GM19397 (cell line): ENCODE measurements at regions not wholly inside any gene's neighbourhood (a gene's known extent, or its start where the extent isn't known, plus 50 kb on each side); places are given as distances from the start of the nearest gene placed in this dataset.
"Not testable (repeated sequence)": the region's sequence is repeated elsewhere in the genome, so short reads cannot be mapped to it uniquely, and the experiment has no call there.

Experiments used
- ATAC-seq: cut with Tn5 transposase; IDR thresholded peaks from one replicate; pipeline ENCODE4 v1.9.1; 2021; ENCODE audit warnings: mild to moderate bottlenecking, moderate library complexity; ENCODE audit not compliant: unreplicated experiment

GRCh38 chr1:4207842-4208692 is 308.0 kb upstream of the C1orf174 start:
- no peak for ATAC-seq

DNA sequence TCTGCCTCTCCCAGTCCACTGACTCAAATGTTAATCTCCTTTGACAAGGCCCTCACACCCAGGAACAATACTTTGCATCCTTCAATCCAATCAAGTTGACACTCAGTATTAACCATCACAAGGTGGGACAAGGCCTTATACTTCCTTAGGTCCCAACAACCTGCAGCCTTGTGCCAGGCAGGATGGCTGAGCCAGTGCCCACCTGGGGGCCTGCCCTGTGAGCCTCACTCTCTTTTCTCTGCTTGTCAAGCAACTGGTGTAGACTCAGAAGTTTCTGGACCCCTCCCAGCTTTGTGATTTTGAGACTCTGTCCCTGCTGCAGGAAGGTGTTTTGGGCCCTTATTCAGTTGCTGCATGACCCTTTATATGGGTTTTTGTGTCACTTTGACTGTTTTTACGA is 310.0 kb upstream of the C1orf174 start:
- no peak for ATAC-seq

DNA sequence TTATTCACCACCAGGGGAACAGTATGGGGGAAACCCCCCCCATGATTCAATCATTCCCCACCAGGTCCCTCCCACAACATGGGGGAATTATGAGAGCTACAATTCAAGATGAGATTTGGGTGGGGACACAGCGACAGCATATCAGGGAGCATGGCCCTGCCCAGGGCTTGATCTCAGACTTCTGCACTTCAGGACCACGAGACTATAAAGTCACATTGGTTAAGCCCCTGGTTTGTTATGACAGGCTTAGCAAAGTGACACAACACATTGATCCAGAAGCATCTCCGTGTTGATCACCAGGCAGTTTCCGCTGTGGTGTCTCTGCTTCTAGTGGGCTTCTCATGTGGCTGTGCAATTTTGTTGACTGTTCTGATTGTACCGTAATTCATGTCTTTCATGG is 312.7 kb upstream of the C1orf174 start:
- no peak for ATAC-seq

DNA sequence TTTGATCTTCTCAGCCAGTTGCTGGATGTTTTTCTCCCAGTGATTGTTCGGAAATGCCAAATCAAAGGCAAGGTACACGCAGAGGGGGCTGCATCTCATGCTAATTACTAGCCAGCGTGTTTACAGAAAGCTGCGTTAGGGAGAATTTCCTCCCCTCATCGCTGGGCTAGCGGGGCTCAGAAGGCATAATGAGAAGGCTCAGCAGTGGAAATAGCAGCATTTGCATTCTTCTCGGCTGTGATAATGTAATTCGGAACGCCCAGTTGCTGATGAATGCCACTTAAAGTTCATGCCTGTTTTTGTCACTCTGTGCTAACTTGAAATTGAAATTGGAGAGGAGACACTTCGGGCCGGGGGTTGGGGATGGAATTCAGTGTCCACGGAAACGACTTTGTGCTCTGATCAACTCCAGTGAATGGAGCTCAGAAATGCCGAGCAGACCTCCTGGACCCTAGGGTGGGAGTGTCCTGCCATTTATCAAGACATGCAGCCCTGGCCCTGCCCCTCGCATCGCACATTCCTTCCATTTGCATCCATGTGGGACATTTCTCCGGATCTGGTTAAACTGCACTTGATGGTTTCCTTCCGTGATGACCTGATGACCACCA is 313.4 kb upstream of the C1orf174 start:
- no peak for ATAC-seq

GRCh38 chr1:4214826-4215225 is 314.8 kb upstream of the C1orf174 start:
- ATAC-seq = no peak

- no peak for ATAC-seq
Measured at GRCh38 chr1:4215391-4215790, 315.3 kb upstream of the C1orf174 start.

GRCh38 chr1:4216231-4216630 is 316.2 kb upstream of the C1orf174 start:
- no peak for ATAC-seq

DNA sequence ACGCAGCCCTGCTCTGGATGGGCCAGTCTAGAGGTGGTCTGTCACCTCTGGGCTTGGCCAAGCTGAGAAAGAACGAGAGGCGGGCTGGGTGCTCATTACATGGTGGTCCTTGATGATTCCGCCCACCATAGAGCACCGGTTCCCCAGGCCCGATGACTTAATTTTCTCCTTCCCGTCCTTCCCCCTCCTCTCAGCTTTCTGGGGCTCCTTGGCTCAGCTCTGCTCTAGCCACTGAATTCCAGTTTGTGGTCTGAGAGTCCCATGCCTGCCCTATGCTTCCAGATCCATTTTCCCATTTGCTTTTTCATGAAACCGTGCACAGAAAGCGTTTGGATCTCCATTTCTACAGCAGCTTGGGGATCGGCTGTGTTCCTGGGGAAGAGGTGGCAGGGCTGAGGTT is 318.5 kb upstream of the C1orf174 start:
- ATAC-seq = no peak

- ATAC-seq = no peak
Measured at GRCh38 chr1:4219111-4219510, 319.0 kb upstream of the C1orf174 start.

GRCh38 chr1:4219826-4220225 is 319.8 kb upstream of the C1orf174 start:
- no peak for ATAC-seq

- no peak for ATAC-seq
Measured at GRCh38 chr1:4220362-4220761, 320.3 kb upstream of the C1orf174 start.

- no peak for ATAC-seq
Measured at GRCh38 chr1:4221107-4221506, 321.0 kb upstream of the C1orf174 start.

DNA sequence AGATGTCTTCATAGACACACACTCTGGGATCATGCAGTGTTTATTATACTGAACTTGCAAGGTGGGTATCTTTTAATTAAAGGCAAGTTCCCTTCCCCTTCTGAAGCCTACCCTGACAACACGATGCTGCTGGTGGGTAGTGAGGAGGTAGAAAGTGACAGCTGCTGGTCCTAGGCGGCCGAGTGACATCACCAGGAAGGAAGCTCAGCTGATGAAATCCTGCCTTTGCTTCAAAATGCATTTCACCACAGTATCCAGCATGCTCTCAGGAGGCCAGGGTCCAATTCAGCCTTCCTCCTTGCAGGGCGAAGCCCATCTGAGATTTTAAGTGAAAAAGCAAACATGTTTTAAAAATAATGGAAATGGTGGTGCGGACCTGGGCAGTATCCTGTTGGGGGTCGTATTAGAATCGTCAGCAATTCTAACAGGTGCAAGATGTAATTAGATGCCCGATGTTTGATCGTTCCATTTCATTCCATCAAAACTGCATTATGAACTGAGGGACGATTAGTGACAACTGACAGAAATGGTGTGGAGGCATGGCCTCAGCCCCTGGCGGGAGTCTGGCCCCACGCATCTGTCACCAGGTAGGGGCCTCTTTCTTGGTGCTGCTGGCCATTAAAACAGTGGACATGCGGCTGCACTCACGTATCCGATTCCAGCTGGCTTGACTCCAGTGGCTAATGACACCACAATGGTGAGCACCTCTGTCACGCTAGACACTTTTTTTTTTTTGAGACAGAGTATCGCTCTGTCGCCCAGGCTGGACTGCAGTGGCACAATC is 324.8 kb upstream of the C1orf174 start:
- no peak for ATAC-seq

GRCh38 chr1:4227986-4228385 is 327.9 kb upstream of the C1orf174 start:
- ATAC-seq = no peak

GRCh38 chr1:4253935-4254334 is 353.9 kb upstream of the C1orf174 start:
- no peak for ATAC-seq

- no peak for ATAC-seq
Measured at GRCh38 chr1:4256351-4256750, 356.3 kb upstream of the C1orf174 start.

DNA sequence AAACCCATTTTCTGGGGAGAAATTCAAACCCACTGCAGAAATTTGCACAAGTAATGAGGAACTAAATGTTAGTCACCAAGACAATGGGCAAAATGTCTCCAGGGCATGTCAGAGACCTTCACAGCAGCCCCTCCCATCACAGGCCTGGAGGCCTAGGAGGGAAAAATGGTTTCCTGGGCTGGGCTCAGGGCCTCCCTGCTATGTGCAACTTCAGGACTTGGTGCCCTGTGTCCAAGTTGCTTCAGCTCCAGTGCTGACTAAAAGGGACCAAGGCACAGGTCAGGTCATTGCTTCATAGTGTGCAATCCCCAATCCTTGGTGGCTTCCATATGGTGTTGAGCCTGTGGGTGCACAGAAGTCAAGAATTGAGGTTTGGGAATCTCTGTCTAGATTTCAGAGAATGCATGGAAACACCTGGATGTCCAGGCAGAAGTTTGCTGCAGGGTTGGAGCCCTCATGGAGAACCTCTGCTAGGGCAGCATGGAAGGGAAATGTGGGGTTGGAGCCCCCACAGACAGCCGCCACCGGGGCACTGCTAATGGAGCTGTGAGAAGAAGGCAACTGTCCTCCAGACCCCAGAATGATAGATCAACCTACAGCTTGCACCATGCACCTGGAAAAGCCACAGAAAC is 358.2 kb upstream of the C1orf174 start:
- ATAC-seq = not testable (repeated sequence)

DNA sequence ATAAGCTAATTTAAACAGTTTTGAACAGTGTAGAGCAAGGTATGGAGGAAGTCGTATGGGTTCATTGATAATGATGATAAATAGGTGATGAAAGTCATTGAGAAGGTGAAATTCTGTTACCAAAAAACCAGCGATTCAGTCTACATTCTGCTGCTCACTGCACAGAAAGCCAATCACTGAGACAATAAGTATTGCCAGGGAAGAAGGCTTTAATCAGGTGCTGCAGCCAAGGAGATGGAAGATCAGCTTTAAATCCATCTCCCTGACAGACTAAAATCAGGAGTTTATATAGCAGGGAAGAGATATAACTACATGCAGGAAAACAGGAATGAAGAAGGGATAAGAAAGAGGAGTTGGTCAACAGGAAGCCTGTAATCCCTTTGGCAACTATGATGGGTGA is 361.3 kb upstream of the C1orf174 start:
- ATAC-seq = no peak

DNA sequence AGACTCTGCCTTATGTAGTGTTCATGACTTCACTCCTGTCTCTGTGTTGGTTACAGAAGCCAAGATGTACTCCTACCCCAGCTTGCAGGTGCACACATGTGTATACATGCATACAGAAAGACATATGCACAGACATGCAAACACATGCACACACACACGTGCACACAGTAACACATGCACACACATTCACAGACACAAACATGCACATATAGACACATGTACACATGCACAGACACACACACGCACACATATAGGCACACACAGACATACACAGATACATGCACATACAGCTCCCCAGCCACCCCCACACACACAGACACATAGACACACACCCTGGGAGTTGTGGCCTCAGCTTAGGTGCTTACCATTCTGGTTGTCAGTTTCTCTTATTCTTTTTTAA is 362.6 kb upstream of the C1orf174 start:
- no peak for ATAC-seq

DNA sequence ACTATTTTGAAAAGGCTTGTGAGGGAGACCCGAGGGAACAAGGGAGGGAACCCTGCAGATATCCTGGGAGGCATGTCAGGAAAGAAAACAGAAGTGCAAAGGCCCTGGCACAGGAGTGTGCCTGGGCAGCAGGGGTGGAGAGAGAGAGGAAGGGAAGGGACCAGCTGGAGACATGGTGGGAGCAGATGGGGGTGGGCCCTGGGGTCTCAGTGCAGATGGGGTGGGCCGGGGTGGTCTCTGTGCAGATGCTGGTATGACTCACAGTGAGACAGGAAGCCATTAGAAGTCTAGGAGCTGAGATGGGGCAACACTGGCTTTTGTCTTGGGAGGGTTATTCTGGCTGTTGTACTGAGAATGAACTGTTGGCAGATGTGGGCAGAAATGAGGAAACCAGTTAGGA is 363.6 kb upstream of the C1orf174 start:
- ATAC-seq = no peak

- no peak for ATAC-seq
Measured at GRCh38 chr1:4265836-4266235, 365.8 kb upstream of the C1orf174 start.
